ENCODE measurements at regions not wholly inside any gene's neighbourhood (a gene's known extent, or its start where the extent isn't known, plus 50 kb on each side); places are given as distances from the start of the nearest gene placed in this dataset.
A peak's percentile ranks its signal among the peaks of the same experiment; 100 is the strongest.
"Not testable (repeated sequence)": the region's sequence is repeated elsewhere in the genome, so short reads cannot be mapped to it uniquely, and the experiment has no call there.

- H3K4me1 ChIP-seq (ENCODE audit: insufficient read depth, low read length) = no peaks in the 10 kb centered on the region
- no peaks in the 10 kb centered on the region for H3K36me3 ChIP-seq (ENCODE audit: insufficient read depth, low read depth, low read length)
- H3K27me3 ChIP-seq (ENCODE audit: insufficient read depth, low read length) = no peaks in the 10 kb centered on the region
Observed at GRCh38 chrX:151042842-151043241, 59.7 kb downstream of the HMGB3 start.

GRCh38 chrX:151066373-151066772, 83.2 kb downstream of the HMGB3 start:
- H3K36me3 ChIP-seq (ENCODE audit: insufficient read depth, low read depth, low read length); H3K4me1 ChIP-seq (ENCODE audit: insufficient read depth, low read length); H3K9me3 ChIP-seq (ENCODE audit: insufficient read depth, low read depth, low read length); H3K27ac ChIP-seq (ENCODE audit: low read length); H3K4me3 ChIP-seq (ENCODE audit: low read length); H3K27me3 ChIP-seq (ENCODE audit: insufficient read depth, low read length); H3K9ac ChIP-seq (ENCODE audit: low read depth, low read length): not testable (repeated sequence)

More at GRCh38 chrX:151042842-151043241, 59.7 kb downstream of the HMGB3 start:
- H3K4me3 ChIP-seq (ENCODE audit: low read length) = no peak overlapping the region
- no peak overlapping the region for H3K27ac ChIP-seq (ENCODE audit: low read length)
- H3K9me3 ChIP-seq (ENCODE audit: insufficient read depth, low read depth, low read length) = no peaks in the 10 kb centered on the region
- no peak overlapping the region for H3K9ac ChIP-seq (ENCODE audit: low read depth, low read length)

- Histone ChIP-seq H3K4me1 (ENCODE audit: insufficient read depth, low read length) (no peaks in the 10 kb centered on the region), H3K9me3 (ENCODE audit: insufficient read depth, low read depth, low read length) (no peaks in the 10 kb centered on the region), H3K9ac (ENCODE audit: low read depth, low read length) (no peak overlapping the region), H3K27me3 (ENCODE audit: insufficient read depth, low read length) (no peaks in the 10 kb centered on the region), H3K27ac (ENCODE audit: low read length) (no peak overlapping the region), H3K36me3 (ENCODE audit: insufficient read depth, low read depth, low read length) (no peaks in the 10 kb centered on the region), H3K4me3 (ENCODE audit: low read length) (no peak overlapping the region)
Observed at GRCh38 chrX:151073767-151074166, 90.6 kb downstream of the HMGB3 start.

- no peaks in the 10 kb centered on the region for H3K36me3 ChIP-seq (ENCODE audit: insufficient read depth, low read depth, low read length)
- no peaks in the 10 kb centered on the region for H3K9me3 ChIP-seq (ENCODE audit: insufficient read depth, low read depth, low read length)
- H3K9ac ChIP-seq (ENCODE audit: low read depth, low read length) = no peak overlapping the region
- H3K4me1 ChIP-seq (ENCODE audit: insufficient read depth, low read length) = no peaks in the 10 kb centered on the region; the same call in 1 of the 2 replicates
- H3K27me3 ChIP-seq (ENCODE audit: insufficient read depth, low read length) = peaks cover 27% of the 10 kb centered on the region
- H3K27ac ChIP-seq (ENCODE audit: low read length) = no peak overlapping the region
- H3K4me3 ChIP-seq (ENCODE audit: low read length) = no peak overlapping the region
Observed at GRCh38 chrX:151081016-151081415, 95.4 kb upstream of the GPR50 start.

- Histone ChIP-seq H3K9ac (ENCODE audit: low read depth, low read length) (peak overlapping the region; percentile 23; the same call in 1 of the 2 replicates), H3K4me3 (ENCODE audit: low read length) (peak overlapping the region; percentile 49; the same call in 1 of the 2 replicates), H3K36me3 (ENCODE audit: insufficient read depth, low read depth, low read length) (no peaks in the 10 kb centered on the region), H3K9me3 (ENCODE audit: insufficient read depth, low read depth, low read length) (no peaks in the 10 kb centered on the region), H3K27me3 (ENCODE audit: insufficient read depth, low read length) (peaks cover 27% of the 10 kb centered on the region), H3K27ac (ENCODE audit: low read length) (no peak overlapping the region), H3K4me1 (ENCODE audit: insufficient read depth, low read length) (no peaks in the 10 kb centered on the region; the same call in 1 of the 2 replicates)
Observed at GRCh38 chrX:151082077-151082948, 94.1 kb upstream of the GPR50 start.

GRCh38 chrX:151084454-151084853, 91.9 kb upstream of the GPR50 start:
- H3K9me3 ChIP-seq (ENCODE audit: insufficient read depth, low read depth, low read length) = no peaks in the 10 kb centered on the region
- H3K36me3 ChIP-seq (ENCODE audit: insufficient read depth, low read depth, low read length) = no peaks in the 10 kb centered on the region
- H3K4me1 ChIP-seq (ENCODE audit: insufficient read depth, low read length) = no peaks in the 10 kb centered on the region; the same call in 1 of the 2 replicates
- no peak overlapping the region for H3K4me3 ChIP-seq (ENCODE audit: low read length)
- no peak overlapping the region for H3K27ac ChIP-seq (ENCODE audit: low read length)
- H3K27me3 ChIP-seq (ENCODE audit: insufficient read depth, low read length) = peaks cover 27% of the 10 kb centered on the region
- H3K9ac ChIP-seq (ENCODE audit: low read depth, low read length) = no peak overlapping the region

GRCh38 chrX:151085207-151085606, 91.2 kb upstream of the GPR50 start:
- H3K9me3 ChIP-seq (ENCODE audit: insufficient read depth, low read depth, low read length) = no peaks in the 10 kb centered on the region
- no peak overlapping the region for H3K27ac ChIP-seq (ENCODE audit: low read length)
- peaks cover 27% of the 10 kb centered on the region for H3K27me3 ChIP-seq (ENCODE audit: insufficient read depth, low read length)
- no peaks in the 10 kb centered on the region for H3K36me3 ChIP-seq (ENCODE audit: insufficient read depth, low read depth, low read length)
- no peak overlapping the region for H3K4me3 ChIP-seq (ENCODE audit: low read length)
- no peaks in the 10 kb centered on the region; the same call in 1 of the 2 replicates for H3K4me1 ChIP-seq (ENCODE audit: insufficient read depth, low read length)
- H3K9ac ChIP-seq (ENCODE audit: low read depth, low read length) = no peak overlapping the region

- Histone ChIP-seq H3K27ac (ENCODE audit: low read length) (no peak overlapping the region), H3K27me3 (ENCODE audit: insufficient read depth, low read length) (peaks cover 4% of the 10 kb centered on the region; the same call in 1 of the 2 replicates), H3K4me1 (ENCODE audit: insufficient read depth, low read length) (no peaks in the 10 kb centered on the region), H3K36me3 (ENCODE audit: insufficient read depth, low read depth, low read length) (no peaks in the 10 kb centered on the region), H3K9me3 (ENCODE audit: insufficient read depth, low read depth, low read length) (no peaks in the 10 kb centered on the region), H3K4me3 (ENCODE audit: low read length) (no peak overlapping the region), H3K9ac (ENCODE audit: low read depth, low read length) (no peak overlapping the region)
Observed at GRCh38 chrX:151088221-151088620, 88.2 kb upstream of the GPR50 start.

GRCh38 chrX:151099001-151099400, 77.4 kb upstream of the GPR50 start:
- Histone ChIP-seq H3K27ac (ENCODE audit: low read length) (no peak overlapping the region), H3K27me3 (ENCODE audit: insufficient read depth, low read length) (no peaks in the 10 kb centered on the region), H3K36me3 (ENCODE audit: insufficient read depth, low read depth, low read length) (no peaks in the 10 kb centered on the region), H3K9ac (ENCODE audit: low read depth, low read length) (no peak overlapping the region), H3K4me3 (ENCODE audit: low read length) (no peak overlapping the region), H3K4me1 (ENCODE audit: insufficient read depth, low read length) (no peaks in the 10 kb centered on the region), H3K9me3 (ENCODE audit: insufficient read depth, low read depth, low read length) (no peaks in the 10 kb centered on the region)

- no peaks in the 10 kb centered on the region for H3K4me1 ChIP-seq (ENCODE audit: insufficient read depth, low read length)
Observed at GRCh38 chrX:151100799-151101198, 75.6 kb upstream of the GPR50 start.

GRCh38 chrX:151113200-151113599, 63.2 kb upstream of the GPR50 start:
- H3K27ac ChIP-seq (ENCODE audit: low read length); H3K9me3 ChIP-seq (ENCODE audit: insufficient read depth, low read depth, low read length); H3K36me3 ChIP-seq (ENCODE audit: insufficient read depth, low read depth, low read length); H3K4me3 ChIP-seq (ENCODE audit: low read length); H3K9ac ChIP-seq (ENCODE audit: low read depth, low read length); H3K4me1 ChIP-seq (ENCODE audit: insufficient read depth, low read length); H3K27me3 ChIP-seq (ENCODE audit: insufficient read depth, low read length): not testable (repeated sequence)

More at GRCh38 chrX:151100799-151101198, 75.6 kb upstream of the GPR50 start:
- Histone ChIP-seq H3K9me3 (ENCODE audit: insufficient read depth, low read depth, low read length) (no peaks in the 10 kb centered on the region), H3K27me3 (ENCODE audit: insufficient read depth, low read length) (no peaks in the 10 kb centered on the region), H3K4me3 (ENCODE audit: low read length) (no peak overlapping the region), H3K9ac (ENCODE audit: low read depth, low read length) (no peak overlapping the region), H3K36me3 (ENCODE audit: insufficient read depth, low read depth, low read length) (no peaks in the 10 kb centered on the region), H3K27ac (ENCODE audit: low read length) (no peak overlapping the region)

Measured in iPS-20b (cell line).